Astrocyte (in vitro differentiated cells and primary cell): ENCODE measurements at regions not wholly inside any gene's neighbourhood (a gene's known extent, or its start where the extent isn't known, plus 50 kb on each side); places are given as distances from the start of the nearest gene placed in this dataset.

ENCODE experiments used
- DNase-seq: peaks from one replicate; pipeline ENCODE4 v3.0.0-alpha.2; 2010; ENCODE audit warnings: low read depth
- FAIRE-seq: peaks from 2 replicates; lab custom pipeline; 2011; peaks lifted over from hg19 to GRCh38; lab: Jason Lieb, UNC
- H2AFZ ChIP-seq: 2 replicates; pipeline ENCODE4 v1.6.0; 2012; ENCODE audit warnings: low read depth, low read length, inconsistent platforms
- H3K27ac ChIP-seq: 2 replicates; pipeline ENCODE4 v1.5.1; 2011; ENCODE audit warnings: low read depth, low read length, inconsistent platforms
- H3K27me3 ChIP-seq: 2 replicates; pipeline ENCODE4 v1.6.0; 2011; ENCODE audit warnings: low read length, inconsistent platforms; ENCODE audit not compliant: insufficient read depth
- H3K36me3 ChIP-seq: 2 replicates; pipeline ENCODE4 v1.5.1; 2011; ENCODE audit warnings: low read length, inconsistent platforms; ENCODE audit not compliant: insufficient read depth
- H3K4me1 ChIP-seq: 2 replicates; pipeline ENCODE4 v1.5.1; 2011; ENCODE audit warnings: low read length, inconsistent platforms; ENCODE audit not compliant: insufficient read depth
- H3K4me2 ChIP-seq: 2 replicates; pipeline ENCODE4 v1.6.0; 2012; ENCODE audit warnings: low read length, inconsistent platforms
- H3K4me3 ChIP-seq: 2 replicates; pipeline ENCODE4 v1.5.1; 2011; ENCODE audit warnings: low read depth, mild to moderate bottlenecking, low read length, inconsistent platforms; ENCODE audit not compliant: insufficient read depth
- H3K79me2 ChIP-seq: 2 replicates; pipeline ENCODE4 v1.6.0; 2012; ENCODE audit warnings: mild to moderate bottlenecking, low read length, inconsistent platforms; ENCODE audit not compliant: insufficient read depth
- H3K9ac ChIP-seq: 2 replicates; pipeline ENCODE4 v1.6.0; 2012; ENCODE audit warnings: mild to moderate bottlenecking, low read length, inconsistent platforms
- H3K9me3 ChIP-seq: 2 replicates; pipeline ENCODE4 v1.5.1; 2012; ENCODE audit warnings: low read depth, mild to moderate bottlenecking, low read length, inconsistent platforms; ENCODE audit not compliant: insufficient read depth
- H4K20me1 ChIP-seq: 2 replicates; pipeline ENCODE4 v1.6.0; 2012; ENCODE audit warnings: low read length, inconsistent platforms; ENCODE audit not compliant: insufficient read depth
- H3K27ac Mint-ChIP-seq: one replicate; pipeline ENCODE4 v1.8.0; 2021; ENCODE audit warnings: mild to moderate bottlenecking, mixed read lengths; ENCODE audit not compliant: unreplicated experiment
- H3K27me3 Mint-ChIP-seq: one replicate; pipeline ENCODE4 v1.8.0; 2021; ENCODE audit warnings: low read depth, mixed read lengths; ENCODE audit not compliant: unreplicated experiment
- H3K36me3 Mint-ChIP-seq: one replicate; pipeline ENCODE4 v1.8.0; 2021; ENCODE audit warnings: low read depth, mixed read lengths; ENCODE audit not compliant: unreplicated experiment
- H3K4me1 Mint-ChIP-seq: one replicate; pipeline ENCODE4 v1.8.0; 2021; ENCODE audit warnings: low read depth, mixed read lengths; ENCODE audit not compliant: unreplicated experiment
- H3K4me3 Mint-ChIP-seq: one replicate; pipeline ENCODE4 v1.8.0; 2021; ENCODE audit warnings: mild to moderate bottlenecking, moderate library complexity, mixed read lengths; ENCODE audit not compliant: unreplicated experiment
- H3K9me3 Mint-ChIP-seq: one replicate; pipeline ENCODE4 v1.8.0; 2021; ENCODE audit warnings: mild to moderate bottlenecking, mixed read lengths; ENCODE audit not compliant: unreplicated experiment
- CTCF ChIP-seq: IDR thresholded peaks from 2 replicates; pipeline ENCODE4 v1.5.1; 2011; ENCODE audit warnings: low read depth, mild to moderate bottlenecking, inconsistent platforms, low read length, moderate library complexity; ENCODE audit not compliant: insufficient read depth
- EZH2 ChIP-seq: IDR thresholded peaks from 2 replicates; pipeline ENCODE4 v1.6.1; 2012; ENCODE audit warnings: mild to moderate bottlenecking, low read length, inconsistent platforms; ENCODE audit not compliant: insufficient read depth

GRCh38 chr13:18953139-18953930, 228.3 kb downstream of the TUBA3C start:
- FAIRE-seq (no peak), DNase-seq (no peak)
- H3K36me3 ChIP-seq: no peaks in the 10 kb centered on the region
- H3K9ac ChIP-seq: no peak overlapping the region
- H3K4me3 ChIP-seq: no peak overlapping the region
- H3K9me3 ChIP-seq: peaks cover 32% of the 10 kb centered on the region
- H3K4me3 Mint-ChIP-seq: no peak overlapping the region
- no peaks in the 10 kb centered on the region for H3K36me3 Mint-ChIP-seq
- no peak overlapping the region for H3K27ac Mint-ChIP-seq
- no peaks in the 10 kb centered on the region for H3K4me1 Mint-ChIP-seq
- H3K4me2 ChIP-seq: no peak overlapping the region
- TF ChIP-seq CTCF: no peak
- no peak for TF ChIP-seq EZH2
- peaks cover 42% of the 10 kb centered on the region for H3K9me3 Mint-ChIP-seq
- no peaks in the 10 kb centered on the region for H4K20me1 ChIP-seq
- no peaks in the 10 kb centered on the region for H3K79me2 ChIP-seq
- no peak overlapping the region for H2AFZ ChIP-seq
- H3K27me3 Mint-ChIP-seq: no peaks in the 10 kb centered on the region
- no peak overlapping the region for H3K27ac ChIP-seq
- no peaks in the 10 kb centered on the region for H3K27me3 ChIP-seq
- no peaks in the 10 kb centered on the region for H3K4me1 ChIP-seq

- no peaks in the 10 kb centered on the region for H3K4me1 ChIP-seq
- no peaks in the 10 kb centered on the region for H4K20me1 ChIP-seq
- Mint-ChIP-seq H3K36me3 (no peaks in the 10 kb centered on the region), H3K27ac (no peak overlapping the region), H3K4me1 (no peaks in the 10 kb centered on the region), H3K4me3 (no peak overlapping the region), H3K27me3 (no peaks in the 10 kb centered on the region), H3K9me3 (peaks cover 42% of the 10 kb centered on the region)
- H3K9me3 ChIP-seq: peaks cover 26% of the 10 kb centered on the region
- H3K4me2 ChIP-seq: no peak overlapping the region
- DNase-seq: no peak
- H3K27me3 ChIP-seq: no peaks in the 10 kb centered on the region
- H3K4me3 ChIP-seq: no peak overlapping the region
- H3K79me2 ChIP-seq: no peaks in the 10 kb centered on the region
- no peak overlapping the region for H3K9ac ChIP-seq
- no peak overlapping the region for H2AFZ ChIP-seq
- H3K27ac ChIP-seq: no peak overlapping the region
- TF ChIP-seq CTCF: no peak
- TF ChIP-seq EZH2: no peak
- no peaks in the 10 kb centered on the region for H3K36me3 ChIP-seq
- FAIRE-seq: no peak
These were observed 229.2 kb downstream of the TUBA3C start for GRCh38 chr13:18952225-18953016.
